H7 (cell line): ENCODE measurements at regions not wholly inside any gene's neighbourhood (a gene's known extent, or its start where the extent isn't known, plus 50 kb on each side); places are given as distances from the start of the nearest gene placed in this dataset.

Experiments
- DNase-seq: peaks from one replicate; pipeline ENCODE4 v3.0.0; 2012
- H3K27me3 ChIP-seq: 2 replicates; pipeline ENCODE4 v1.6.0; 2011; ENCODE audit warnings: mild to moderate bottlenecking, low read length; ENCODE audit not compliant: control insufficient read depth, insufficient read depth
- H3K36me3 ChIP-seq: replicated peaks from 2 replicates; pipeline ENCODE4 v1.5.1; 2011; ENCODE audit warnings: low read length; ENCODE audit not compliant: control insufficient read depth, insufficient read depth
- H3K4me3 ChIP-seq: 2 replicates; pipeline ENCODE4 v1.5.1; 2011; ENCODE audit warnings: low read depth, mild to moderate bottlenecking, control low read depth, low read length, moderate library complexity; ENCODE audit not compliant: insufficient read depth

GRCh38 chr3:64392001-64392400 is 166.7 kb upstream of the PRICKLE2 start:
- Histone ChIP-seq H3K4me3 (no peak overlapping the region), H3K27me3 (no peaks in the 10 kb centered on the region), H3K36me3 (no peaks in the 10 kb centered on the region)
- no peak for DNase-seq

GRCh38 chr3:64390893-64391292 is 165.6 kb upstream of the PRICKLE2 start:
- no peaks in the 10 kb centered on the region for H3K27me3 ChIP-seq
- H3K4me3 ChIP-seq, result no peak overlapping the region
- no peak for DNase-seq
- H3K36me3 ChIP-seq, result no peaks in the 10 kb centered on the region

GRCh38 chr3:64388886-64389285 is 163.6 kb upstream of the PRICKLE2 start:
- no peak overlapping the region for H3K4me3 ChIP-seq
- no peaks in the 10 kb centered on the region for H3K36me3 ChIP-seq
- no peaks in the 10 kb centered on the region for H3K27me3 ChIP-seq
- DNase-seq, result no peak

- DNase-seq, result no peak
- Histone ChIP-seq H3K36me3 (no peaks in the 10 kb centered on the region), H3K4me3 (no peak overlapping the region), H3K27me3 (no peaks in the 10 kb centered on the region)
These were observed 162.4 kb upstream of the PRICKLE2 start for GRCh38 chr3:64387688-64388087.

GRCh38 chr3:64385277-64385676 is 160.0 kb upstream of the PRICKLE2 start:
- Histone ChIP-seq H3K36me3 (no peaks in the 10 kb centered on the region), H3K4me3 (no peak overlapping the region), H3K27me3 (no peaks in the 10 kb centered on the region)
- no peak for DNase-seq

DNA sequence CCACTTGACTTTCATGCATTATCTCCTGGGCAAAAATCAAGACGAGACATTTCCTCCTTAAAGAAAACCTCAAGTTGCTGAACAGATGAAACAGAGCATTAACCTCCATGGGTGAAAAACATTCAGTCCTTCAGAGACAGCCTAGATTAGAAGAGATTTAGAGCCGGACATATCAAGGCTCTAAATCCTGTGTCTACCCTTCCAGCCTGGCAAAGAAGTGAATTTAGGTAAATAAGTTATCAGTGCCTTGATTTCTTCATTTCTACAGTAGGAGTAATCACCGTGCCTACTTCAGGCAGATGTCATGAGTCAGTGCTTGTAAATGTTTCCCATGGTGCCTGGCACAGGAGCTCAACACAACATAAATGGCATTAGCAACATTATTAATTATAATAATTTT is 159.3 kb upstream of the PRICKLE2 start:
- Histone ChIP-seq H3K36me3 (no peaks in the 10 kb centered on the region), H3K4me3 (no peak overlapping the region), H3K27me3 (no peaks in the 10 kb centered on the region)
- DNase-seq, result no peak

- no peak overlapping the region for H3K4me3 ChIP-seq
- no peaks in the 10 kb centered on the region for H3K27me3 ChIP-seq
- no peaks in the 10 kb centered on the region for H3K36me3 ChIP-seq
- DNase-seq, result no peak
These were observed 156.9 kb upstream of the PRICKLE2 start for GRCh38 chr3:64382153-64382552.

DNA sequence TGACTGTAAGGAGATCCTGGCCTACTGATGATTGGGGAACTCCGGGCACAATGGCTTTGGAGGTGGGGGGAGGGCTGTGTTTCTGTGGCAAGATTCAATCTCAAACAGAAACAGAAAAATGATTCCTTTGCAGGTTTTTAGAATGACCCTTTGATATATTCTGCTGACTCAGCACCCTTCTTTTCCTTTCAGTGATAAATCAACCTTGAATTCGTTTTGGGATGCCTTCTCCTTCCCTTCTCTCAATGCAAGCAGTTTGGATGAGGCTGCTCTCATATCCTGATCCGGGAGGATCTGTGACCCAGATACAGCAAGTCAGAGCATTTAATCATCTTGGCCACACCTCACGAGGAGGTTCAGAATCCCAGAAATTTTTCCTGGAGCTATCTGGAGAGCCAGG is 156.1 kb upstream of the PRICKLE2 start:
- DNase-seq, result no peak
- Histone ChIP-seq H3K36me3 (no peaks in the 10 kb centered on the region), H3K4me3 (no peak overlapping the region), H3K27me3 (no peaks in the 10 kb centered on the region)

DNA sequence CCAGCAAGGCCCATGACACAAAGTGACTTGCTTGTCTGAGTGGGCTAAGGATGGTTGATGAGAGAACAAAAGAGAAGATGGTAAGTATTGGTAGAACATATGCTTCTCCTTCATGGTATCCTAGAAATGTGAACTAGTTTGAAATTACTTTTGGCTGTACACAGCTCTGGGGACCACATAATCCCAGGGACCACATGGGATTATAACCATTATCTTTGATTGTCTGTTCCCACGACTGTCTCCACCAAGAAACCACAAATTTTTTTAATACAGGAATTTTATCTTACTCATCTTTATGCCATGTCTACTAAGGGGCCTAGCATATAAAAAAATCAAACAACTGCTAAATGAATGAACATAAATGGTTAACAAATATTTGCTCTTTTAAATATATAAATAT is 155.3 kb upstream of the PRICKLE2 start:
- H3K4me3 ChIP-seq, result no peak overlapping the region
- DNase-seq, result no peak
- H3K27me3 ChIP-seq, result no peaks in the 10 kb centered on the region
- no peaks in the 10 kb centered on the region for H3K36me3 ChIP-seq

GRCh38 chr3:64379221-64379620 is 154.0 kb upstream of the PRICKLE2 start:
- H3K27me3 ChIP-seq, result no peaks in the 10 kb centered on the region
- DNase-seq, result no peak
- H3K4me3 ChIP-seq, result no peak overlapping the region
- H3K36me3 ChIP-seq, result no peaks in the 10 kb centered on the region

DNA sequence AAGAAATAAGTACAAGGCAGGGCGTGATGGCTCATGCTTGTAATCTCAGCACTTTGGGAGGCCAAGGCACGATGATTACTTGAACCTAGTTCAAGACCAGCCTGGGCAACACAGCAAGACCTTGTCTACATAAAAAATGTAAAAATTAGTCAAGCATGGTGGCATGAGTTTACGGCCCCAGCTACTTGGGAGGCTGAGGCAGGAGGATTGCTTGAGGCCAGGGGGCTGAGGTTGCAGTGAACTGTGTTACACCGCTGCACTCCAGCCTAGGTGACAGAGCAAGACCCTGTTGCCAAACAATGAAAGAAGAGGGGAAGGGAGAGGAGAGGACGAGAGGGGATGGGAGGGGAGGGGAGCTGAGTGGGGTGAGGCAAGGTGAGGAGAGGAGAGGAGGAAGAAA is 152.7 kb upstream of the PRICKLE2 start:
- no peaks in the 10 kb centered on the region for H3K27me3 ChIP-seq
- H3K4me3 ChIP-seq, result no peak overlapping the region
- H3K36me3 ChIP-seq, result no peaks in the 10 kb centered on the region
- DNase-seq, result no peak

- Histone ChIP-seq H3K27me3 (no peaks in the 10 kb centered on the region), H3K4me3 (no peak overlapping the region), H3K36me3 (no peaks in the 10 kb centered on the region)
- no peak for DNase-seq
These were observed 150.5 kb upstream of the PRICKLE2 start for GRCh38 chr3:64375737-64376136.

GRCh38 chr3:64369390-64369789 is 144.1 kb upstream of the PRICKLE2 start:
- H3K4me3 ChIP-seq, result no peak overlapping the region
- H3K27me3 ChIP-seq, result no peaks in the 10 kb centered on the region
- no peaks in the 10 kb centered on the region for H3K36me3 ChIP-seq
- DNase-seq, result no peak

DNA sequence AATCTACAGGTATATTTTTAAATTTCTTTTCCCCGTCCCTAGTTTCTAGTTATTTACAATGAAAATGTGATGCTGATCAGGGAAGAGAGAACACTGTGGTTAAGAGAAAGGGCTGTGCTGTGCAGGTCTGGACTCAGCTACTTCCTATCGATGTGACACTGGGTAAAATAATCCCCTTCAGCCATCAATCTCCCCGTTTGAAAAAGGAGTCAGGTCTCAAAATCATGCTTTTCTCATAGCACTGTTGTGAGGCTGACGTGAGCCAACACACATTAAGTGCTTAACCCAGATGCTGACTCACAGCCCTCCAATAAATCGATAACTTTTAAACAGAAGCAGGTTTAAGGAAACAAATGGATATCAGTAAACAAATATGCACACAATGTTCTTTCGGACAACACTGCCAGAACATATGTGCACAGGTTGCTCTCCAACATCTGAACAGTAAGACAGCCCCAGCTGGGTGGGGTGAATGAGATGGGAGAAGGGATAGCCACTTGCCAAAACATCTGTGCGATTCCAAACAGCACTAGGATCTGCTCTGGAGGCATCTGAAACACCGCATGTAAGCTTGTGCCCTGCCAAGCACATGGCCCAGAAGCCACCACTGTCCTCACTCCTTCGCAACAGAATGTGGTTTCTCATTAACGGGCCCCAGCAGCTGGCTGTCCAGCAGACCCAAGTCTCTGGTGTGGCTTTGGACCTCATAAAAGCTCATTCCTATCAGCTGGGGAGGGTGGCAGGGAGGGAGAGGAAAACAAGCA is 143.2 kb upstream of the PRICKLE2 start:
- Histone ChIP-seq H3K27me3 (no peaks in the 10 kb centered on the region), H3K4me3 (no peak overlapping the region), H3K36me3 (no peaks in the 10 kb centered on the region)
- DNase-seq, result no peak

GRCh38 chr3:64365877-64366276 is 140.6 kb upstream of the PRICKLE2 start:
- H3K36me3 ChIP-seq, result no peaks in the 10 kb centered on the region
- no peak overlapping the region for H3K4me3 ChIP-seq
- H3K27me3 ChIP-seq, result no peaks in the 10 kb centered on the region
- no peak for DNase-seq

GRCh38 chr3:64363842-64364241 is 138.6 kb upstream of the PRICKLE2 start:
- DNase-seq, result no peak
- no peak overlapping the region for H3K4me3 ChIP-seq
- no peaks in the 10 kb centered on the region for H3K36me3 ChIP-seq
- H3K27me3 ChIP-seq, result no peaks in the 10 kb centered on the region
